HG03575 (cell line): ENCODE measurements at regions not wholly inside any gene's neighbourhood (a gene's known extent, or its start where the extent isn't known, plus 50 kb on each side); places are given as distances from the start of the nearest gene placed in this dataset.

Experiments used
- ATAC-seq: cut with Tn5 transposase; IDR thresholded peaks from one replicate; pipeline ENCODE4 v1.9.1; 2021; ENCODE audit not compliant: unreplicated experiment, insufficient number of reproducible peaks, low FRiP score; ENCODE audit errors: extremely low read depth

- ATAC-seq: no peak
These were observed 332.7 kb downstream of the CYRIA start for GRCh38 chr2:16332681-16333557.

- ATAC-seq: no peak
These were observed 333.9 kb downstream of the CYRIA start for GRCh38 chr2:16331772-16332171.

- no peak for ATAC-seq
These were observed 334.7 kb downstream of the CYRIA start for GRCh38 chr2:16330982-16331381.

GRCh38 chr2:16330571-16330970, 335.1 kb downstream of the CYRIA start:
- ATAC-seq: no peak

GRCh38 chr2:16330012-16330411, 335.6 kb downstream of the CYRIA start:
- ATAC-seq: no peak

GRCh38 chr2:16329421-16329820, 336.2 kb downstream of the CYRIA start:
- no peak for ATAC-seq

- no peak for ATAC-seq
These were observed 337.0 kb downstream of the CYRIA start for GRCh38 chr2:16328521-16329190.

GRCh38 chr2:16327326-16327725, 338.3 kb downstream of the CYRIA start:
- ATAC-seq: no peak

- no peak for ATAC-seq
These were observed 338.8 kb downstream of the CYRIA start for GRCh38 chr2:16326711-16327300.

GRCh38 chr2:16325976-16326510, 339.6 kb downstream of the CYRIA start:
- ATAC-seq: no peak

- ATAC-seq: no peak
These were observed 340.3 kb downstream of the CYRIA start for GRCh38 chr2:16325016-16325975.

- ATAC-seq: no peak
These were observed 341.1 kb downstream of the CYRIA start for GRCh38 chr2:16324544-16324937.

- ATAC-seq: no peak
These were observed 341.8 kb downstream of the CYRIA start for GRCh38 chr2:16323551-16324543.

GRCh38 chr2:16323126-16323520, 342.5 kb downstream of the CYRIA start:
- ATAC-seq: no peak

- no peak for ATAC-seq
These were observed 343.1 kb downstream of the CYRIA start for GRCh38 chr2:16322308-16323125.

GRCh38 chr2:16321872-16322271, 343.8 kb downstream of the CYRIA start:
- no peak for ATAC-seq

GRCh38 chr2:16321256-16321655, 344.4 kb downstream of the CYRIA start:
- ATAC-seq: no peak
